Calu3 (cell line): ENCODE measurements at regions not wholly inside any gene's neighbourhood (a gene's known extent, or its start where the extent isn't known, plus 50 kb on each side); places are given as distances from the start of the nearest gene placed in this dataset.

ENCODE experiments used
- BruUV-seq: library from RNA; stranded (reverse); fragments of 400-500 nt; replicated peaks from 2 replicates; lab custom pipeline; 2021; lab: Mats Ljungman, UMichigan
- CTCF ChIA-PET: fragments of 300-600 bp; sonication (Branson Sonifier 250); formaldehyde crosslinking; loops from one replicate; lab custom pipeline; 2022; ENCODE audit warnings: antibody characterized with exemption; lab: Charles Lee
- DNase-seq: peaks from one replicate; pipeline ENCODE4 v3.0.0; 2022
- H3K27ac Mint-ChIP-seq: one replicate; pipeline ENCODE4 v1.8.0; 2022; ENCODE audit warnings: mixed read lengths; ENCODE audit not compliant: unreplicated experiment
- H3K27me3 Mint-ChIP-seq: one replicate; pipeline ENCODE4 v1.8.0; 2022; ENCODE audit warnings: mixed read lengths; ENCODE audit not compliant: unreplicated experiment
- H3K36me3 Mint-ChIP-seq: one replicate; pipeline ENCODE4 v1.8.0; 2022; ENCODE audit warnings: mild to moderate bottlenecking, moderate library complexity, mixed read lengths; ENCODE audit not compliant: insufficient read depth, unreplicated experiment
- H3K4me1 Mint-ChIP-seq: one replicate; pipeline ENCODE4 v1.8.0; 2022; ENCODE audit warnings: mild to moderate bottlenecking, low read depth, mixed read lengths; ENCODE audit not compliant: unreplicated experiment
- H3K4me3 Mint-ChIP-seq: one replicate; pipeline ENCODE4 v1.8.0; 2022; ENCODE audit warnings: mild to moderate bottlenecking, low read depth, moderate library complexity, mixed read lengths; ENCODE audit not compliant: unreplicated experiment
- H3K9me3 Mint-ChIP-seq: one replicate; pipeline ENCODE4 v1.8.0; 2022; ENCODE audit warnings: low read depth, mixed read lengths; ENCODE audit not compliant: unreplicated experiment
- intact Hi-C: fragments of 100-400 bp; cut with micrococcal nuclease; formaldehyde crosslinking; loops from one replicate; pipeline ENCODE4 v1.10.0; 2022; ENCODE audit not compliant: unreplicated experiment
- TF ChIP-seq, protein P1 (sequence below): fragments of 200-600 bp; IDR thresholded peaks from one replicate; pipeline ENCODE4 v1.8.0; 2022; ENCODE audit warnings: antibody characterized with exemption; ENCODE audit not compliant: unreplicated experiment

DNA sequence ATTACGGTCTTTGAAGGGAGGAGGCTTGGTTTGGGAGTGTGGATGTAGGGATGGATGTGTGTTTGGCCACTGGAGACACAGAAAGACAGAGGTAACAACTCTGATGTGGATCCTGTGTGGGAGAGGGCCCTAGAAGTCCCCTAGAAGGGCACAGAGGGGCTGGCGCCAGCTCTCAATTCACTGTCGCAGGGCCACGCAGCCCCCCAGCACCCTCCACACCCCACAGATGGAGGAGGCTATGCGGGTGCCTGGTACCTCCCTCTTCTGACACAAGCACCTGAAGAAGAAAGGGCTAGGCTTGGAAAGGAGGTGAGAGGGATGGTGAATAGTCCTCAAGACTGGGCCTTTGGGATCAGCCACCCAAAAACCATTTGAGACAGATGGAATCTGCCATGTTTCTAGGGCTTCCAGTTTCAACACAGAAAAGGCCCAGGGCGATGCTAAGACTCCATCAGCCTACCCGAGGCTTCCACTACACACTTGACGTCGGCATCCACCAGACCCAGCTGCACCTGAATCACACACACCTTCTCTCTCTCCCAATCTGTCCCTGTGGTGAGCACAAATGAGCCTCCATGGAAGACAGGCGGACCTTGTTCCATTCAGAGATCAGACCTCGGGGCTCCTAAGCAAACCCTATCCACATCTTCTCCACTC, 413.5 kb upstream of the HS6ST1 start:
- Mint-ChIP-seq H3K9me3 (peaks cover 5% of the 10 kb centered on the region), H3K27me3 (peaks cover 14% of the 10 kb centered on the region), H3K4me3 (no peak overlapping the region), H3K4me1 (no peaks in the 10 kb centered on the region), H3K27ac (no peak overlapping the region), H3K36me3 (no peaks in the 10 kb centered on the region)
- TF ChIP-seq, protein P1, sequence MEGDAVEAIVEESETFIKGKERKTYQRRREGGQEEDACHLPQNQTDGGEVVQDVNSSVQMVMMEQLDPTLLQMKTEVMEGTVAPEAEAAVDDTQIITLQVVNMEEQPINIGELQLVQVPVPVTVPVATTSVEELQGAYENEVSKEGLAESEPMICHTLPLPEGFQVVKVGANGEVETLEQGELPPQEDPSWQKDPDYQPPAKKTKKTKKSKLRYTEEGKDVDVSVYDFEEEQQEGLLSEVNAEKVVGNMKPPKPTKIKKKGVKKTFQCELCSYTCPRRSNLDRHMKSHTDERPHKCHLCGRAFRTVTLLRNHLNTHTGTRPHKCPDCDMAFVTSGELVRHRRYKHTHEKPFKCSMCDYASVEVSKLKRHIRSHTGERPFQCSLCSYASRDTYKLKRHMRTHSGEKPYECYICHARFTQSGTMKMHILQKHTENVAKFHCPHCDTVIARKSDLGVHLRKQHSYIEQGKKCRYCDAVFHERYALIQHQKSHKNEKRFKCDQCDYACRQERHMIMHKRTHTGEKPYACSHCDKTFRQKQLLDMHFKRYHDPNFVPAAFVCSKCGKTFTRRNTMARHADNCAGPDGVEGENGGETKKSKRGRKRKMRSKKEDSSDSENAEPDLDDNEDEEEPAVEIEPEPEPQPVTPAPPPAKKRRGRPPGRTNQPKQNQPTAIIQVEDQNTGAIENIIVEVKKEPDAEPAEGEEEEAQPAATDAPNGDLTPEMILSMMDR: no peak
- CTCF ChIA-PET: no interaction called here
- DNase-seq: no peak
- BruUV-seq: no TSS peak
- intact Hi-C loops: no loop called here

DNA sequence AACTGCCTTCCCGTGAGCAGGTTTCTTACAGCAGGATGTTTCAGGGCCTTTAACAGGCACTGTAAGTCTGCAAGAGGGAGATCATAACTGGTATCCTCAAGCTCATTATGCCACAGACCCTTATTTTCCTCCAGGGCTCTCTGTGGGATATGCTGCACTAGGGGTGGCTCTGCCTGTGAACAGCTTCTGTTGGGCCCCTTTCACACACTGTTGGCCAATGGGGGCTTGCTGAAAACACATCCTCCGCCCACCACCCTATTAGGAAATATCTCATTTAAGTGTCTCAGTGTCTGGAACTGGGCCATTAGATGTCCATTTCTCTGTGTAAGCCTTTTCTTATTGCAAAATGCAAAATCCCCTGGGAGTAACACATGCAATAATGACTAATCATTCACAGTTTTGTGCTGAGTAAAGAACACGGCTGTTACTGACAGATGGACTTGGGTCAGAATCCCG, 414.3 kb upstream of the HS6ST1 start:
- H3K27me3 Mint-ChIP-seq: peaks cover 14% of the 10 kb centered on the region
- BruUV-seq: no TSS peak
- DNase-seq: no peak
- no peak overlapping the region for H3K4me3 Mint-ChIP-seq
- no peak overlapping the region for H3K27ac Mint-ChIP-seq
- no peaks in the 10 kb centered on the region for H3K36me3 Mint-ChIP-seq
- intact Hi-C loops: no loop called here
- TF ChIP-seq, protein P1: no peak
- CTCF ChIA-PET: no interaction called here
- no peaks in the 10 kb centered on the region for H3K4me1 Mint-ChIP-seq
- H3K9me3 Mint-ChIP-seq: peaks cover 5% of the 10 kb centered on the region

GRCh38 chr2:128733450-128733849, 414.8 kb upstream of the HS6ST1 start:
- H3K27me3 Mint-ChIP-seq: peaks cover 14% of the 10 kb centered on the region
- no peak overlapping the region for H3K4me3 Mint-ChIP-seq
- CTCF ChIA-PET: no interaction called here
- peaks cover 3% of the 10 kb centered on the region for H3K9me3 Mint-ChIP-seq
- intact Hi-C loops: no loop called here
- DNase-seq: no peak
- H3K4me1 Mint-ChIP-seq: no peaks in the 10 kb centered on the region
- TF ChIP-seq, protein P1: no peak
- no peaks in the 10 kb centered on the region for H3K36me3 Mint-ChIP-seq
- no peak overlapping the region for H3K27ac Mint-ChIP-seq
- no TSS peak for BruUV-seq

DNA sequence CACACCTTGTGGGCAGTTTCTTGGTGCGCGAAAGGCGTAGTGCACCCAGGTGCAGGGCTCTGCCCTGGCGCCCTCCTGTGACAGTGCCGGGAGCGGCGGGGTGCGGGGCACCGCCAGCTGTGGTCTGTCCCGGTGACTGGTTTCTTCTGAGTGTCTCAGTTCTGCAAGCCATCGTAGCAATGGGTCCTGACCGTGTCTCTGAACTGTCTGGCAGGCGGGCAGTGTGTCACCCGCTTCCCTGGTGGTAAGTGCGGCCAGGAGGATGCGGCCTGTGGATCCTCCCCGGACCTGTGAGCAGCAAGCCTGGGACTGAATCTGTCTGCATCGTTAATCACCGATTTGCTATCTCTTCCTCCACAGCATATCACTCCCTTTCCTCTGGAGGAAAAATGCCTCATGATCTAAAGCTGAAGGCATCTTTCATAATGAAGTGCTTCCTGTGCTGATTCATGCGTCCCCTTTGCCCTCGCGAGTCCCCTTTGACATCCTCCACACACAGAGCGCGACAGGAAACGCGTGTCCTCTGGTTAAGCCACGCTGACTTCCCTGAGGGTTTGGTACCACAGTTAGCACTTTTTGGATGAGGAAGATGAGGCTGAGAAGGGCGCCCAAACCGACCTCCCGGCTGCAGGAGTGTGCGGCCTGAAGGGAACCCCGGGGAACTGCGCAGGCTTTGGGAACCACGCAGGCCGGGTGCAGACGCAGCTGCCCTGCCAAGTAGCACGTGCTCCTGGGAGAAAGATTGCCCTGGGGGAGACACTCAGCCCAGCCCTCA, 416.0 kb upstream of the HS6ST1 start:
- Mint-ChIP-seq H3K27me3 (peaks cover 15% of the 10 kb centered on the region), H3K36me3 (no peaks in the 10 kb centered on the region), H3K9me3 (no peaks in the 10 kb centered on the region), H3K4me1 (no peaks in the 10 kb centered on the region), H3K4me3 (no peak overlapping the region), H3K27ac (no peak overlapping the region)
- no TSS peak for BruUV-seq
- intact Hi-C loops: no loop called here
- TF ChIP-seq, protein P1: no peak
- CTCF ChIA-PET: no interaction called here
- no peak for DNase-seq
